Activated CD4-positive, alpha-beta memory T cell treated with anti-CD3 and anti-CD28 coated beads, Interleukin-2, amount 10 ng/mL, durations not matched to agents 7 days and 5 days (primary cell): ENCODE measurements at regions not wholly inside any gene's neighbourhood (a gene's known extent, or its start where the extent isn't known, plus 50 kb on each side); places are given as distances from the start of the nearest gene placed in this dataset.

ENCODE experiments used
- CTCF ChIA-PET: fragments of 350-600 bp; sonication (Branson Sonifier 250); formaldehyde crosslinking; loops from one replicate; lab custom pipeline; 2021; ENCODE audit warnings: antibody characterized with exemption, inconsistent platforms; lab: Charles Lee
- POLR2A ChIA-PET: fragments of 350-600 bp; sonication (Branson Sonifier 250); formaldehyde crosslinking; loops from one replicate; lab custom pipeline; 2021; ENCODE audit warnings: antibody characterized with exemption; lab: Charles Lee
- DNase-seq: peaks from one replicate; pipeline ENCODE4 v3.0.0-alpha.2; 2020
- H3K27ac Mint-ChIP-seq: one replicate; pipeline ENCODE4 v1.8.0; 2021; ENCODE audit warnings: mild to moderate bottlenecking, mixed read lengths
- H3K27me3 Mint-ChIP-seq: one replicate; pipeline ENCODE4 v1.8.0; 2021; ENCODE audit warnings: mixed read lengths
- H3K36me3 Mint-ChIP-seq: one replicate; pipeline ENCODE4 v1.8.0; 2021; ENCODE audit warnings: low read depth, mixed read lengths
- H3K4me1 Mint-ChIP-seq: one replicate; pipeline ENCODE4 v1.8.0; 2021; ENCODE audit warnings: mixed read lengths
- H3K4me3 Mint-ChIP-seq: one replicate; pipeline ENCODE4 v1.8.0; 2021; ENCODE audit warnings: mild to moderate bottlenecking, mixed read lengths
- H3K9me3 Mint-ChIP-seq: one replicate; pipeline ENCODE4 v1.8.0; 2021; ENCODE audit warnings: mixed read lengths

GRCh38 chr5:58911270-58911669 lies 328.4 kb downstream of the RAB3C start:
- peaks cover 5% of the 10 kb centered on the region for H3K27me3 Mint-ChIP-seq
- POLR2A ChIA-PET = no interaction called here
- CTCF ChIA-PET = no interaction called here
- H3K4me1 Mint-ChIP-seq = peaks cover 2% of the 10 kb centered on the region
- H3K4me3 Mint-ChIP-seq = no peak overlapping the region
- H3K9me3 Mint-ChIP-seq = peaks cover 4% of the 10 kb centered on the region
- H3K36me3 Mint-ChIP-seq = peaks cover 3% of the 10 kb centered on the region
- no peak overlapping the region for H3K27ac Mint-ChIP-seq
- DNase-seq = no peak

- ChIA-PET POLR2A (no interaction called here), CTCF (interaction anchor here (1.2 kb wide), 1 partner anchor 14 kb away, joined by 3 read pairs; no protein-coding TSS in a partner anchor)
- DNase-seq = no peak
- Mint-ChIP-seq H3K4me1 (peaks cover 2% of the 10 kb centered on the region), H3K27me3 (peaks cover 6% of the 10 kb centered on the region), H3K4me3 (no peak overlapping the region), H3K9me3 (peaks cover 4% of the 10 kb centered on the region), H3K27ac (no peak overlapping the region), H3K36me3 (peaks cover 3% of the 10 kb centered on the region)
Measured at GRCh38 chr5:58912116-58912515, 329.2 kb downstream of the RAB3C start.

- no peak overlapping the region for H3K4me3 Mint-ChIP-seq
- no peak overlapping the region for H3K27ac Mint-ChIP-seq
- H3K4me1 Mint-ChIP-seq = peaks cover 6% of the 10 kb centered on the region
- H3K36me3 Mint-ChIP-seq = peaks cover 3% of the 10 kb centered on the region
- no peak for DNase-seq
- CTCF ChIA-PET = interaction anchor here (1.2 kb wide), 1 partner anchor 15 kb away, joined by 3 read pairs; no protein-coding TSS in a partner anchor
- POLR2A ChIA-PET = no interaction called here
- peaks cover 5% of the 10 kb centered on the region for H3K27me3 Mint-ChIP-seq
- H3K9me3 Mint-ChIP-seq = peaks cover 4% of the 10 kb centered on the region
Measured at GRCh38 chr5:58913406-58913990, 330.6 kb downstream of the RAB3C start.

- Mint-ChIP-seq H3K27ac (no peak overlapping the region), H3K4me1 (peaks cover 8% of the 10 kb centered on the region), H3K27me3 (peaks cover 4% of the 10 kb centered on the region), H3K9me3 (no peaks in the 10 kb centered on the region), H3K36me3 (no peaks in the 10 kb centered on the region), H3K4me3 (no peak overlapping the region)
- POLR2A ChIA-PET = no interaction called here
- CTCF ChIA-PET = interaction anchor here (1.0 kb wide), 1 partner anchor 26 kb away, joined by 3 read pairs; no protein-coding TSS in a partner anchor
- DNase-seq = no peak
Measured at GRCh38 chr5:58918021-58918729, 335.3 kb downstream of the RAB3C start.
